ENCODE measurements at regions not wholly inside any gene's neighbourhood (a gene's known extent, or its start where the extent isn't known, plus 50 kb on each side); places are given as distances from the start of the nearest gene placed in this dataset.

DNA sequence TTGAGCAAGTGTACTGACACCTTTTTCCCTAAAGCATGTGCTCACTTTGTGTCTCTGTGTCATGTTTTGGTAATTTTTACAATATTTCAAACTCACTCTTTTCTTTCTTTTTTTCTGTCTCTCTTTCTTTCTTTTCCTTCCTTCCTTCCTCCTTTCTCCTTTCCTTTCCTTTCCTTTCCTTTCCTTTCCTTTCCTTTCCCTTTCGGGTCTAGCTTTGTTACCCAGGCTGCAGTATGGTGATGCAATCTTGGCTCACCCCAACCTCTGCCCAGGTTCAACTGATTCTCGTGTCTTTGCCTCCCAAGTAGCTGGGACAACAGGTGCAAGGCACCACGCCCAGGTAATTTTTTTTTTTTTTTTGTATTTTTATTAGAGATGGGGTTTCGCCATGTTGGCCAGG, 60.4 kb upstream of the TINAGL1 start:
- TF ChIP-seq CTCF (conservative IDR thresholded peaks at IDR 0.05; ENCODE audit: low read length), result no peak
- TF ChIP-seq EZH2phosphoT487 (IDR thresholded peaks at IDR 0.05; ENCODE audit: borderline replicate concordance, low read depth, low read length), result no peak

All from OCI-LY7 (cell line).